OCI-LY7 (cell line): ENCODE measurements at regions not wholly inside any gene's neighbourhood (a gene's known extent, or its start where the extent isn't known, plus 50 kb on each side); places are given as distances from the start of the nearest gene placed in this dataset.

Source experiments
- BruUV-seq: library from RNA; stranded (reverse); fragments of 400-500 nt; replicated peaks from 2 replicates; lab custom pipeline; 2021; lab: Mats Ljungman, UMichigan
- CTCF ChIA-PET: fragments of 300-600 bp; sonication (Branson Sonifier 250); formaldehyde crosslinking; loops from one replicate; lab custom pipeline; 2022; ENCODE audit warnings: antibody characterized with exemption; ENCODE audit not compliant: unreplicated experiment; lab: Charles Lee
- POLR2A ChIA-PET: fragments of 300-600 bp; sonication (Branson Sonifier 250); formaldehyde crosslinking; loops from one replicate; lab custom pipeline; 2022; ENCODE audit warnings: antibody characterized with exemption; lab: Charles Lee
- DNase-seq: peaks from one replicate; pipeline ENCODE4 v3.0.0-alpha.2; 2015; ENCODE audit warnings: low spot score
- H2AFZ ChIP-seq: fragments of 200-600 bp; sonication (generic), shearing (Covaris generic); 2 replicates; pipeline ENCODE4 v1.6.1; 2014; ENCODE audit warnings: mild to moderate bottlenecking, antibody characterized with exemption, low read length, moderate library complexity
- H3K27ac ChIP-seq: fragments of 200-600 bp; sonication (generic); 2 replicates; pipeline ENCODE4 v1.5.1; 2014; ENCODE audit warnings: mixed run types, low read depth, mild to moderate bottlenecking, moderate library complexity, low read length, inconsistent platforms; ENCODE audit not compliant: poor library complexity, severe bottlenecking
- H3K36me3 ChIP-seq: fragments of 200-600 bp; sonication (generic); 2 replicates; pipeline ENCODE4 v1.6.1; 2014; ENCODE audit warnings: mild to moderate bottlenecking, antibody characterized with exemption, low read length, moderate library complexity, mixed read lengths; ENCODE audit not compliant: insufficient read depth
- H3K4me1 ChIP-seq: fragments of 200-600 bp; sonication (generic); 2 replicates; pipeline ENCODE4 v1.5.1; 2014; ENCODE audit warnings: mild to moderate bottlenecking, low read length; ENCODE audit not compliant: insufficient read depth, poor library complexity, severe bottlenecking
- H3K4me2 ChIP-seq: fragments of 200-600 bp; sonication (generic); 2 replicates; pipeline ENCODE4 v1.6.1; 2014; ENCODE audit warnings: mild to moderate bottlenecking, low read length
- H3K4me3 ChIP-seq: fragments of 200-600 bp; sonication (generic); 2 replicates; pipeline ENCODE4 v1.5.1; 2014; ENCODE audit warnings: mild to moderate bottlenecking, low read depth, low read length; ENCODE audit not compliant: poor library complexity, severe bottlenecking
- H3K79me2 ChIP-seq: fragments of 200-600 bp; sonication (generic); 2 replicates; pipeline ENCODE4 v1.6.1; 2016; ENCODE audit warnings: low read depth, mild to moderate bottlenecking, low read length, moderate library complexity, mixed read lengths; ENCODE audit not compliant: insufficient read depth
- H3K9me2 ChIP-seq: fragments of 200-600 bp; sonication (generic); 2 replicates; pipeline ENCODE4 v1.6.1; 2016; ENCODE audit warnings: mild to moderate bottlenecking, low read length, mixed read lengths; ENCODE audit not compliant: insufficient read depth
- H3K9me3 ChIP-seq: fragments of 200-600 bp; sonication (generic); 2 replicates; pipeline ENCODE4 v1.6.1; 2014; ENCODE audit warnings: mild to moderate bottlenecking, mixed run types, low read length, mixed read lengths
- H4K20me1 ChIP-seq: fragments of 200-600 bp; sonication (generic); 2 replicates; pipeline ENCODE4 v1.6.1; 2014; ENCODE audit warnings: mild to moderate bottlenecking, antibody characterized with exemption, low read length, moderate library complexity, mixed read lengths; ENCODE audit not compliant: insufficient read depth
- CTCF ChIP-seq: fragments of 200-600 bp; sonication (generic); conservative IDR thresholded peaks from 2 replicates; pipeline ENCODE4 v1.5.1; 2014; ENCODE audit warnings: mild to moderate bottlenecking, antibody characterized with exemption, low read length, moderate library complexity, mixed read lengths
- EZH2phosphoT487 ChIP-seq: fragments of 200-600 bp; sonication (generic); IDR thresholded peaks from 2 replicates; pipeline ENCODE4 v1.6.1; 2018; ENCODE audit warnings: low read depth, borderline replicate concordance, mild to moderate bottlenecking, mixed run types, antibody characterized with exemption, low read length, moderate library complexity, mixed read lengths
- intact Hi-C: fragments of 100-400 bp; cut with micrococcal nuclease; formaldehyde crosslinking; loops from one replicate; pipeline ENCODE4 v1.10.0; 2022; ENCODE audit not compliant: unreplicated experiment

- BruUV-seq = no TSS peak
- H3K4me1 ChIP-seq = peaks cover 8% of the 10 kb centered on the region
- H3K4me3 ChIP-seq = no peak overlapping the region
- H4K20me1 ChIP-seq = no peaks in the 10 kb centered on the region
- H3K36me3 ChIP-seq = no peaks in the 10 kb centered on the region
- H3K79me2 ChIP-seq = no peaks in the 10 kb centered on the region
- TF ChIP-seq EZH2phosphoT487 (no peak), CTCF (no peak)
- no peak overlapping the region for H3K4me2 ChIP-seq
- CTCF ChIA-PET = no interaction called here
- H3K9me2 ChIP-seq = no peaks in the 10 kb centered on the region
- H2AFZ ChIP-seq = no peak overlapping the region
- DNase-seq = no peak
- intact Hi-C loops = no loop called here
- H3K27ac ChIP-seq = no peak overlapping the region
- POLR2A ChIA-PET = no interaction called here
- H3K9me3 ChIP-seq = no peaks in the 10 kb centered on the region
Observed at GRCh38 chr16:61371388-61371787, 664.9 kb downstream of the CDH8 start.

- H3K9me3 ChIP-seq = no peaks in the 10 kb centered on the region
- no peak for DNase-seq
- H3K9me2 ChIP-seq = no peaks in the 10 kb centered on the region
- no peak overlapping the region for H3K4me3 ChIP-seq
- no peak for TF ChIP-seq CTCF
- TF ChIP-seq EZH2phosphoT487 = no peak
- H3K79me2 ChIP-seq = no peaks in the 10 kb centered on the region
- no peak overlapping the region for H2AFZ ChIP-seq
- intact Hi-C loops = no loop called here
- CTCF ChIA-PET = no interaction called here
- no peaks in the 10 kb centered on the region for H4K20me1 ChIP-seq
- peak overlapping the region; percentile 32; the same call in 1 of the 2 replicates for H3K4me2 ChIP-seq
- H3K36me3 ChIP-seq = no peaks in the 10 kb centered on the region
- BruUV-seq = no TSS peak
- POLR2A ChIA-PET = no interaction called here
- peaks cover 8% of the 10 kb centered on the region for H3K4me1 ChIP-seq
- H3K27ac ChIP-seq = no peak overlapping the region
Observed at GRCh38 chr16:61370564-61370963, 665.7 kb downstream of the CDH8 start.

GRCh38 chr16:61366006-61366405 lies 670.2 kb downstream of the CDH8 start:
- Histone ChIP-seq H3K27ac (no peak overlapping the region), H3K9me2 (no peaks in the 10 kb centered on the region), H3K4me3 (no peak overlapping the region), H3K4me2 (no peak overlapping the region), H3K79me2 (no peaks in the 10 kb centered on the region), H2AFZ (no peak overlapping the region), H3K9me3 (no peaks in the 10 kb centered on the region), H3K4me1 (peaks cover 8% of the 10 kb centered on the region), H3K36me3 (no peaks in the 10 kb centered on the region), H4K20me1 (no peaks in the 10 kb centered on the region)
- ChIA-PET POLR2A (no interaction called here), CTCF (no interaction called here)
- DNase-seq = no peak
- no TSS peak for BruUV-seq
- TF ChIP-seq CTCF = peak; percentile 42
- TF ChIP-seq EZH2phosphoT487 = no peak
- intact Hi-C loops = no loop called here
